ENCODE measurements at regions not wholly inside any gene's neighbourhood (a gene's known extent, or its start where the extent isn't known, plus 50 kb on each side); places are given as distances from the start of the nearest gene placed in this dataset.
A peak's percentile ranks its signal among the peaks of the same experiment; 100 is the strongest.

DNA sequence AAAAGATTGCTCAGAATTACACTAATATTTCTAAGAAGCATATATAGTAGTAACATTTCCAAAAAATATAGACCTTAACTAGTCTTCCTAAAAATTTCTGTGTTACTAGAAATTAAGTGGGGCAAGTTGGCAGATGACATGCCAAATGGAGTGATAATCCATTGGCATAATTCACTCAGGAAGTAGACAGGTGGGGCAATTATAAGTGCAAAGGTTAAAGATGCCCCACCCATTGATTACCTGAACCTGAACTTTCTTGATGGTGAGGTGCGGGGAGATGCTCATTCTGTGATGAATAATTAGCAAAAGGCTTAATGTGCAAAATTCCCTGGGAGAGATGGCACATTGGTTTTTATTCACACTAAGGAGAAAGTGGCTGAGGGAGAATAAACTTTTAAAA, 145.8 kb upstream of the RASGEF1B start:
- no peaks in the 10 kb centered on the region for H3K27me3 ChIP-seq (replicated peaks in 1 of 4; ENCODE audit: control extremely low read depth in 1 of 4, control insufficient read depth in 3 of 4, insufficient read depth in 4 of 4, low read length in 3 of 4)
- no peak overlapping the region for H3K4me3 Mint-ChIP-seq
- ChIA-PET CTCF (interaction anchor here (0.7 to 0.9 kb wide), 2 partner anchors 9 to 150 kb away, joined by 3 to 5 read pairs; no protein-coding TSS in a partner anchor), POLR2A (no interaction called here)
- no peak overlapping the region for H3K4me3 ChIP-seq (ENCODE audit: control extremely low read depth in 1 of 5, extremely low read depth in 1 of 5, insufficient read depth in 1 of 5, low read depth in 2 of 5, low read length in 4 of 5)
- H3K27ac Mint-ChIP-seq: peak overlapping the region; percentile 60
- intact Hi-C loops (cut with micrococcal nuclease): no loop called here
- no peaks in the 10 kb centered on the region for H3K27me3 Mint-ChIP-seq
- no peak overlapping the region for H3K9ac ChIP-seq (ENCODE audit: low read length)
- WGBS (ENCODE audit: insufficient coverage): 100% methylated on average over 1 of the region's 1 CpG
- H3K9me3 Mint-ChIP-seq (ENCODE audit: insufficient read depth): no peaks in the 10 kb centered on the region
- no peaks in the 10 kb centered on the region for H3K79me2 ChIP-seq (ENCODE audit: control insufficient read depth, insufficient read depth, low read length)
- DNase-seq (no peak), ATAC-seq (ENCODE audit: low read depth) (no peak)
- TF ChIP-seq, protein P1, sequence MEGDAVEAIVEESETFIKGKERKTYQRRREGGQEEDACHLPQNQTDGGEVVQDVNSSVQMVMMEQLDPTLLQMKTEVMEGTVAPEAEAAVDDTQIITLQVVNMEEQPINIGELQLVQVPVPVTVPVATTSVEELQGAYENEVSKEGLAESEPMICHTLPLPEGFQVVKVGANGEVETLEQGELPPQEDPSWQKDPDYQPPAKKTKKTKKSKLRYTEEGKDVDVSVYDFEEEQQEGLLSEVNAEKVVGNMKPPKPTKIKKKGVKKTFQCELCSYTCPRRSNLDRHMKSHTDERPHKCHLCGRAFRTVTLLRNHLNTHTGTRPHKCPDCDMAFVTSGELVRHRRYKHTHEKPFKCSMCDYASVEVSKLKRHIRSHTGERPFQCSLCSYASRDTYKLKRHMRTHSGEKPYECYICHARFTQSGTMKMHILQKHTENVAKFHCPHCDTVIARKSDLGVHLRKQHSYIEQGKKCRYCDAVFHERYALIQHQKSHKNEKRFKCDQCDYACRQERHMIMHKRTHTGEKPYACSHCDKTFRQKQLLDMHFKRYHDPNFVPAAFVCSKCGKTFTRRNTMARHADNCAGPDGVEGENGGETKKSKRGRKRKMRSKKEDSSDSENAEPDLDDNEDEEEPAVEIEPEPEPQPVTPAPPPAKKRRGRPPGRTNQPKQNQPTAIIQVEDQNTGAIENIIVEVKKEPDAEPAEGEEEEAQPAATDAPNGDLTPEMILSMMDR (IDR thresholded peaks at IDR 0.05): no peak
- TF ChIP-seq EZH2 (IDR thresholded peaks at IDR 0.05; ENCODE audit: borderline replicate concordance, insufficient read depth, low read depth, low read length, poor library complexity, severe bottlenecking): no peak
- H3K27ac ChIP-seq (ENCODE audit: low read length in 2 of 2): no peak overlapping the region
- no peaks in the 10 kb centered on the region for H3K36me3 ChIP-seq (replicated peaks in 1 of 2; ENCODE audit: control extremely low read depth in 1 of 2, control insufficient read depth in 1 of 2, extremely low read depth in 1 of 2, insufficient read depth in 2 of 2, low read length in 1 of 2)
- no peak overlapping the region for H3K4me2 ChIP-seq (replicated peaks; ENCODE audit: low read depth, low read length, poor library complexity, severe bottlenecking)
- no peak overlapping the region for H2AFZ ChIP-seq (ENCODE audit: insufficient read depth, low read depth, low read length, poor library complexity, severe bottlenecking)
- peaks cover 5 to 8% of the 10 kb centered on the region in 2 donors for H3K4me1 ChIP-seq (ENCODE audit: control insufficient read depth in 2 of 2, insufficient read depth in 2 of 2, low read length in 2 of 2)
- no peaks in the 10 kb centered on the region for H4K20me1 ChIP-seq (ENCODE audit: control insufficient read depth, insufficient read depth, low read length, poor library complexity, severe bottlenecking)
- peaks cover 13% of the 10 kb centered on the region for H3K4me1 Mint-ChIP-seq
- peaks cover 0 to 3% (median 0%) of the 10 kb centered on the region in 3 donors for H3K9me3 ChIP-seq (ENCODE audit: control extremely low read depth in 1 of 3, control insufficient read depth in 2 of 3, insufficient read depth in 1 of 3, low read length in 2 of 3)

DNA sequence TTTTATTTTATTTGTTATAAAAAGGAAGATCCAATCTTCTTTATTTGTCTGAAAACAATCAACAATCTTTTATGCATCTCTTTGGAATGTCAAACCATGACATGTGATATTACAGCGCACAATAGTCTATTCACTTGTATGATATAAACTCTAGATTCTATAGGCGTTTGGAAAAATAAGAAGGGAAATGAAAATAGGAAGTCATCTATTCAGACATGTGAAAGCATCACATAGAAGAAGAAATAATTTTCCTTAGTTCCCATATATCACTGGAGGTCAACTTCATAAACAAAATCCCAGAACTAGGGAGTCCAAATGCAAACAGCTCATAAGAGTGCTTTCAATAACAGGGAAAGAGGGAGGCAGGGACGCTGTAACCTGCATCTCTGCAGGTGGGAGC, 139.5 kb upstream of the RASGEF1B start:
- H3K36me3 ChIP-seq (replicated peaks in 1 of 2; ENCODE audit: control extremely low read depth in 1 of 2, control insufficient read depth in 1 of 2, extremely low read depth in 1 of 2, insufficient read depth in 2 of 2, low read length in 1 of 2): no peaks in the 10 kb centered on the region
- Mint-ChIP-seq H3K27ac (no peak overlapping the region), H3K9me3 (ENCODE audit: insufficient read depth) (no peaks in the 10 kb centered on the region), H3K27me3 (no peaks in the 10 kb centered on the region), H3K4me3 (no peak overlapping the region), H3K4me1 (peaks cover 38% of the 10 kb centered on the region)
- TF ChIP-seq, protein P1 (IDR thresholded peaks at IDR 0.05): no peak
- TF ChIP-seq EZH2 (IDR thresholded peaks at IDR 0.05; ENCODE audit: borderline replicate concordance, insufficient read depth, low read depth, low read length, poor library complexity, severe bottlenecking): no peak
- intact Hi-C loops (cut with micrococcal nuclease): loop anchor here (2.0 to 5.0 kb wide), 2 partner anchors 14 to 36 kb away; no protein-coding TSS in a partner anchor
- ChIA-PET POLR2A (no interaction called here), CTCF (no interaction called here)
- no peak for DNase-seq
- no peak overlapping the region for H3K4me2 ChIP-seq (replicated peaks; ENCODE audit: low read depth, low read length, poor library complexity, severe bottlenecking)
- no peak overlapping the region for H3K4me3 ChIP-seq (ENCODE audit: control extremely low read depth in 1 of 5, extremely low read depth in 1 of 5, insufficient read depth in 1 of 5, low read depth in 2 of 5, low read length in 4 of 5)
- no peaks in the 10 kb centered on the region for H4K20me1 ChIP-seq (ENCODE audit: control insufficient read depth, insufficient read depth, low read length, poor library complexity, severe bottlenecking)
- H3K79me2 ChIP-seq (ENCODE audit: control insufficient read depth, insufficient read depth, low read length): no peaks in the 10 kb centered on the region
- no peak overlapping the region for H2AFZ ChIP-seq (ENCODE audit: insufficient read depth, low read depth, low read length, poor library complexity, severe bottlenecking)
- H3K27ac ChIP-seq (ENCODE audit: low read length in 2 of 2): no peak overlapping the region
- H3K4me1 ChIP-seq (ENCODE audit: control insufficient read depth in 2 of 2, insufficient read depth in 2 of 2, low read length in 2 of 2): peaks cover 49 to 57% of the 10 kb centered on the region in 2 donors
- no peak for ATAC-seq (ENCODE audit: low read depth)
- H3K9ac ChIP-seq (ENCODE audit: low read length): no peak overlapping the region
- H3K9me3 ChIP-seq (ENCODE audit: control extremely low read depth in 1 of 3, control insufficient read depth in 2 of 3, insufficient read depth in 1 of 3, low read length in 2 of 3): peaks cover 0 to 1% (median 0%) of the 10 kb centered on the region in 3 donors
- no peaks in the 10 kb centered on the region for H3K27me3 ChIP-seq (replicated peaks in 1 of 4; ENCODE audit: control extremely low read depth in 1 of 4, control insufficient read depth in 3 of 4, insufficient read depth in 4 of 4, low read length in 3 of 4)
- WGBS (ENCODE audit: insufficient coverage): no CpG with 5 or more reads among the region's 3 CpGs
